ENCODE measurements at regions not wholly inside any gene's neighbourhood (a gene's known extent, or its start where the extent isn't known, plus 50 kb on each side); places are given as distances from the start of the nearest gene placed in this dataset.

DNA sequence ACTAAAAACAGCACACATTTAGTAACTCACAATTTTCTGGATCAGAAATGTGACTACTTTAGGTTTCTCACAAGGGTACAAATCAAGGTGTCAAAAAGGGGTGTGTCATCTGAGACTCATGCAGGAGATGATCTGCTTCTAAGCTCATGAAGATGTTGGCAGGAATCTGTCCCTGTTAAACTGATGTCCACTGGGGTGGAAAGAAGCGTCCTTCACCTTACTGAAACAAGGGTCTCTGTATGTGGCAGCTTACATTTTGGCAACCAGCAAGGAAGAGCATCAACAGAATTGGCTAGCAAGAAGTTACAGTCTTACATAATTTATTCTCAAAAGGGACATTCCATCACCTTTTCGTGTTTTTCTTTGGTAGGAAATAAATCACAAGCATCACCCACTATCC is 1223.8 kb downstream of the AMY1C start:
- TF ChIP-seq, protein P1, sequence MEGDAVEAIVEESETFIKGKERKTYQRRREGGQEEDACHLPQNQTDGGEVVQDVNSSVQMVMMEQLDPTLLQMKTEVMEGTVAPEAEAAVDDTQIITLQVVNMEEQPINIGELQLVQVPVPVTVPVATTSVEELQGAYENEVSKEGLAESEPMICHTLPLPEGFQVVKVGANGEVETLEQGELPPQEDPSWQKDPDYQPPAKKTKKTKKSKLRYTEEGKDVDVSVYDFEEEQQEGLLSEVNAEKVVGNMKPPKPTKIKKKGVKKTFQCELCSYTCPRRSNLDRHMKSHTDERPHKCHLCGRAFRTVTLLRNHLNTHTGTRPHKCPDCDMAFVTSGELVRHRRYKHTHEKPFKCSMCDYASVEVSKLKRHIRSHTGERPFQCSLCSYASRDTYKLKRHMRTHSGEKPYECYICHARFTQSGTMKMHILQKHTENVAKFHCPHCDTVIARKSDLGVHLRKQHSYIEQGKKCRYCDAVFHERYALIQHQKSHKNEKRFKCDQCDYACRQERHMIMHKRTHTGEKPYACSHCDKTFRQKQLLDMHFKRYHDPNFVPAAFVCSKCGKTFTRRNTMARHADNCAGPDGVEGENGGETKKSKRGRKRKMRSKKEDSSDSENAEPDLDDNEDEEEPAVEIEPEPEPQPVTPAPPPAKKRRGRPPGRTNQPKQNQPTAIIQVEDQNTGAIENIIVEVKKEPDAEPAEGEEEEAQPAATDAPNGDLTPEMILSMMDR (IDR thresholded peaks at IDR 0.05 in 8 of 11, conservative IDR thresholded peaks at IDR 0.05 in 3 of 11): no peak
- no peak for TF ChIP-seq POLR2AphosphoS5 (IDR thresholded peaks at IDR 0.05)
